ENCODE measurements at regions not wholly inside any gene's neighbourhood (a gene's known extent, or its start where the extent isn't known, plus 50 kb on each side); places are given as distances from the start of the nearest gene placed in this dataset.

DNA sequence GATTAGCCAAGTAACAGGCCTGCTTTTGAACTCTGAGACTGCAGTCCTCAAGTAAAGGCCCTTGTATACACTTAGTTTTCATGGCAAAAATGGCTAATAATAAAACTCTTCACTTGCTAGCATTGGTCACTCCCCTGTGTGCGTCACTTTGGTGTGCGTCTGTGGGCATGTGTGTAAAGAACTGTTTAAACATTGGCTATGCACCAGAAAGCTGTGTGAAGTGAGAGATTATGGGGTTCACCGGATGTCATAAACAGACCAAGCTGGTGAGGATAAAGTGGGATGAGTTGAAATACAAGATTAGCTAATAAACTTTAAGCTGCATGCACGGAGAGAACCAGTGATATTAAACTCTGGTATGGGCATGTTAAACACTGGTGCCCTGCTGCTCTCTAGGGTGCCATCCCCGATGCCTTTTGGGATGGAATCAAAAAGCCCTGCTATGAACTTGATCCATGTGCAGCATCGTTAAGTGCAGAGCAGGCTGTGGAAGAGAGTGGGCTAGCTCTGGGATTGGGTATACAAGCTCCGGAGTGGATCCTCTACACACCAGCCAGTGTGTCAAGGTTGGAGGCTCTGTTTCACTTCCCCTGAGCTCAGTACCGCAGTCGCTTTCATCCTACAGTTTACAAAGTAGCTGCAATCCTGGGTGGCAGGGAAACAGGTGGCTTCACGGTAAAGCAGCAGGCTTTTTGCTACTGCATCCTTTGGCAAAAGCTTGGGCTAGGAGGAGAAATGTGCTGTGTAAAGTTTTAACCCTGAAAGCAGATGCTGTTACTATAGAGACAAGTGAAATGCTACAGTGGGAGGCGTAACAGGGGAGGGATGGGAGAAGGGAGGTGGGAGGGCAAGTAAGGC is 108.3 kb upstream of the SLC4A4 start:
- Histone ChIP-seq H3K36me3 (no peaks in the 10 kb centered on the region), H3K27ac (peak overlapping the region; percentile 78 to 87), H3K4me1 (peaks cover 0 to 40% (median 14%) of the 10 kb centered on the region in 4 donors), H3K4me3 (peak overlapping the region; percentile 21 to 22), H3K27me3 (no peaks in the 10 kb centered on the region), H3K9me3 (no peaks in the 10 kb centered on the region)
- TF ChIP-seq, protein P1, sequence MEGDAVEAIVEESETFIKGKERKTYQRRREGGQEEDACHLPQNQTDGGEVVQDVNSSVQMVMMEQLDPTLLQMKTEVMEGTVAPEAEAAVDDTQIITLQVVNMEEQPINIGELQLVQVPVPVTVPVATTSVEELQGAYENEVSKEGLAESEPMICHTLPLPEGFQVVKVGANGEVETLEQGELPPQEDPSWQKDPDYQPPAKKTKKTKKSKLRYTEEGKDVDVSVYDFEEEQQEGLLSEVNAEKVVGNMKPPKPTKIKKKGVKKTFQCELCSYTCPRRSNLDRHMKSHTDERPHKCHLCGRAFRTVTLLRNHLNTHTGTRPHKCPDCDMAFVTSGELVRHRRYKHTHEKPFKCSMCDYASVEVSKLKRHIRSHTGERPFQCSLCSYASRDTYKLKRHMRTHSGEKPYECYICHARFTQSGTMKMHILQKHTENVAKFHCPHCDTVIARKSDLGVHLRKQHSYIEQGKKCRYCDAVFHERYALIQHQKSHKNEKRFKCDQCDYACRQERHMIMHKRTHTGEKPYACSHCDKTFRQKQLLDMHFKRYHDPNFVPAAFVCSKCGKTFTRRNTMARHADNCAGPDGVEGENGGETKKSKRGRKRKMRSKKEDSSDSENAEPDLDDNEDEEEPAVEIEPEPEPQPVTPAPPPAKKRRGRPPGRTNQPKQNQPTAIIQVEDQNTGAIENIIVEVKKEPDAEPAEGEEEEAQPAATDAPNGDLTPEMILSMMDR (IDR thresholded peaks at IDR 0.05) = no peak
- intact Hi-C loops (cut with DNase I; ENCODE audit: low total_unique reads) = loop anchor here (5.0 to 10.0 kb wide), 2 partner anchors 46 to 508 kb away; partner anchors contain the start of gene RUFY3
- DNase-seq = peak in 1 of 2 donors; percentile 69

DNA sequence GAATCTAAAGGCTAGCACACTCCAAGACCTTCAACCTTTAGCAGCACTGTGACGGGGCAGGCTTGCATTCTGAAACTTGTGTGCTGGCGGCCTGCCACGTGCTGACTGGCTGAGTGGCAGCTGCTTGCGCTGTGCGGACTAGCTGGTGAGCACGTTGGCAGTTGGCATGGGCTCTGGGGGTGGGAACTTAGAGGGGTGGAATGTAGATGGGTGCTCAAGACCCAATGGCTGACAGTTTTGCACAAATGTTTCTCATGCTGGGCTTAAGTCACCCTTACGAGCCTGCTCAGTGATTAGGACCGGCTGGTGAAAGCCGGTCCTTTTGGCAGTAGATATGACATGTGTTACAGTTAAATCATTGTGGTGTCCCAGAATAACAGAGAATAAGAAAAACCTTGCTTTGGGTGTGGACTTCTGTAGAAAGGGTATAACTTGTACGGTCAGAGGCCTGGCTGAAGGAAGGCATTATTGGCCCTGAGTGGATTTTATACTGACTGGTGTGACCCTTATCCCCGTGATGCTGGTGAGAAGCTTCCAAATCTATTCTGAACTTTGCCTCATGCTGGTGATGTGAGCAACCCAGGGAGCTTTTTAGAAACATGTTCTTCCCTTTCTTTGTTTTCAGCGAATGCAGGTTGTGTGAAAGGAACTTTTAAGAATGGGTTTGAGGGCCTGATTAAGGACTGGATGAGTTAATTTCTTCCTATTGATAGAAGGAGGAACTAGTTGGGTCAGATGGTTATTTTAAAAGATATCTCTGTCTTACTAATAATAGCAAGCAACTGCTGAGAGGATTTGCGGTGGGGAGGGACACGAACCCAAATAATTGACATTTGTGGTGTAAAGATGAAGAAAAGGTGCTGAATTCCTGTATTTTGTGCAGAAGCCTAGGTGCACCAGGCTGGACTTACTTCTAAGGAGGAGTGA is 107.4 kb upstream of the SLC4A4 start:
- peak overlapping the region; percentile 21 to 22 for H3K4me3 ChIP-seq
- no peaks in the 10 kb centered on the region for H3K27me3 ChIP-seq
- H3K36me3 ChIP-seq = no peaks in the 10 kb centered on the region
- TF ChIP-seq, protein P1 (IDR thresholded peaks at IDR 0.05) = no peak
- no peaks in the 10 kb centered on the region for H3K9me3 ChIP-seq
- intact Hi-C loops (cut with DNase I; ENCODE audit: low total_unique reads) = loop anchor here (5.0 to 10.0 kb wide), 2 partner anchors 47 to 509 kb away; partner anchors contain the start of gene RUFY3
- H3K27ac ChIP-seq = peak overlapping the region; percentile 78 to 87
- H3K4me1 ChIP-seq = peaks cover 0 to 40% (median 14%) of the 10 kb centered on the region in 4 donors
- peak; percentile 88 to 99 for DNase-seq

DNA sequence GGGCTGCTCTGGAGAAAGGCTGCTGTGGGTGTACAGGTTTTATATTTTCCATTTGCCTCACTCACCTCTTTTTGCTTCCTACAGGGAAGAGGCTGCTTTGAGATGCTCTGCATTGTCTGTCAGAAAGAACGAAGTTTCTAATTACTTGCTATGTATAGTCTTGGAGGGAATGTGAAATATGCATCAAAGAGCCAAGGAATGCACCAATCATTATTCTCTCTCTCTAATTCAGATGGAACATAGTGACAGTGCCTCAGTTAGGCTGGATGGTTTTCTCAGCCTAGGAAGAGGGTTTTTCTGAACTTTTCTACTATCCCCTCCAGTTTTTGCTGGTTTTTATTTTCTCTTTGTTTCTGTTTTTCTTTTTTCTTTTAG is 106.8 kb upstream of the SLC4A4 start:
- TF ChIP-seq, protein P1 (IDR thresholded peaks at IDR 0.05) = no peak
- H3K36me3 ChIP-seq = no peaks in the 10 kb centered on the region
- H3K27ac ChIP-seq = peak overlapping the region; percentile 78 to 87
- H3K4me1 ChIP-seq = peaks cover 0 to 40% (median 14%) of the 10 kb centered on the region in 4 donors
- DNase-seq = no peak
- H3K9me3 ChIP-seq = no peaks in the 10 kb centered on the region
- no peaks in the 10 kb centered on the region for H3K27me3 ChIP-seq
- no peak overlapping the region for H3K4me3 ChIP-seq
- intact Hi-C loops (cut with DNase I; ENCODE audit: low total_unique reads) = loop anchor here (5.0 to 10.0 kb wide), 2 partner anchors 47 to 510 kb away; partner anchors contain the start of gene RUFY3

DNA sequence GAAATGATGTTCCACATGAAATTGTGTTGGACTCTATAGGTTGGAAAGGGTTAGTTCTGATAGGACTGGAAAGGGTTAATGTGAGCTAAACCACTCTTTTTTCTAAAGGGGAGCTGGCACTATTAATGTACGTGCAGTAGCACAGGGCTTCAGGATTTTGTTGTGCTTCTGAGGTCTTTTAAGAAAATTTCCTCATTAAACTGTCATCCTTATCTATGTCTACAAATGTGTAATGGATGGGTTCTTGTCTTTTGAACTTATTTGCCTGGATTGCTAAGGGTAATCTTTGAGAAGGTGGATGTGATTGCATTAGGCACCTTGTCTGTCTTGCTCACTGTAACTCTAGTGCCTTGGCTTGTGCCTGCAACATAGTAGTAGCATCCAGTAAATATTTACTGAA is 106.0 kb upstream of the SLC4A4 start:
- peak overlapping the region; percentile 78 to 87 for H3K27ac ChIP-seq

More for the DNA sequence above, 106.0 kb upstream of the SLC4A4 start:
- H3K27me3 ChIP-seq = no peaks in the 10 kb centered on the region
- peaks cover 0 to 40% (median 14%) of the 10 kb centered on the region in 4 donors for H3K4me1 ChIP-seq
- no peak for DNase-seq
- intact Hi-C loops (cut with DNase I; ENCODE audit: low total_unique reads) = loop anchor here (5.0 to 10.0 kb wide), 2 partner anchors 48 to 511 kb away; partner anchors contain the start of gene RUFY3
- TF ChIP-seq, protein P1 (IDR thresholded peaks at IDR 0.05) = no peak
- no peaks in the 10 kb centered on the region for H3K9me3 ChIP-seq
- no peak overlapping the region for H3K4me3 ChIP-seq
- H3K36me3 ChIP-seq = no peaks in the 10 kb centered on the region
